RWPE1 (cell line): ENCODE measurements at regions not wholly inside any gene's neighbourhood (a gene's known extent, or its start where the extent isn't known, plus 50 kb on each side); places are given as distances from the start of the nearest gene placed in this dataset.
A peak's percentile ranks its signal among the peaks of the same experiment; 100 is the strongest.

Experiments used
- CTCF ChIA-PET: fragments of 350-600 bp; sonication (Branson Sonifier 250); formaldehyde crosslinking; extraction: SDS; loops from one replicate; lab custom pipeline; 2021; lab: Yijun Ruan, JAX
- POLR2A ChIA-PET: fragments of 400-600 bp; formaldehyde crosslinking; extraction: SDS; loops from one replicate; lab custom pipeline; 2020; ENCODE audit warnings: antibody characterized with exemption; ENCODE audit not compliant: low non-redundant PET; lab: Yijun Ruan, JAX
- DNase-seq: peaks from one replicate; pipeline ENCODE4 v3.0.0; 2012; ENCODE audit warnings: low spot score
- H3K27ac ChIP-seq: fragments of 450-650 bp; 2 replicates; pipeline ENCODE4 v1.5.1; 2017
- TF ChIP-seq, protein P1 (sequence below): fragments of 450-650 bp; conservative IDR thresholded peaks from 2 replicates; pipeline ENCODE4 v1.5.1; 2017; ENCODE audit warnings: low read depth, mild to moderate bottlenecking

DNA sequence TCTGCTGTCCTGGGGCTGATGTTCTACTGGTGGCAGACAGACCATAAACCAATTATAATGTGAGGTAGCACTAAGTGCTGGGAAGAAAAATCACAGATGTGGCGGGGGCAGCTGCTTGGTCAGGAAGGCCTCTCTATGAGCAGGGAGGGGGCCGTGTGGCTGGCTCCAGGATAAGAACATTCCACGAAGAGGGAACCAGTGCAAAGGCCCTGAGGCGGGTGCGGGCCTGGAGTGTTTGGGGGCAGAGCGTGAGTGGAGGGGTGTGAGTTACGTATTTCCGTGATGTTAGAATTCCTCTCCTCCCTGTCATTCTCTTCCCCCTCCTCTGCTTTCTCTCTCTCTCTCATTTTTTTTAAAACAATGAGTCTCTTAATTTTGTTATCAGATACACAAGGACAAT is 67.2 kb downstream of the CEBPB start:
- TF ChIP-seq, protein P1, sequence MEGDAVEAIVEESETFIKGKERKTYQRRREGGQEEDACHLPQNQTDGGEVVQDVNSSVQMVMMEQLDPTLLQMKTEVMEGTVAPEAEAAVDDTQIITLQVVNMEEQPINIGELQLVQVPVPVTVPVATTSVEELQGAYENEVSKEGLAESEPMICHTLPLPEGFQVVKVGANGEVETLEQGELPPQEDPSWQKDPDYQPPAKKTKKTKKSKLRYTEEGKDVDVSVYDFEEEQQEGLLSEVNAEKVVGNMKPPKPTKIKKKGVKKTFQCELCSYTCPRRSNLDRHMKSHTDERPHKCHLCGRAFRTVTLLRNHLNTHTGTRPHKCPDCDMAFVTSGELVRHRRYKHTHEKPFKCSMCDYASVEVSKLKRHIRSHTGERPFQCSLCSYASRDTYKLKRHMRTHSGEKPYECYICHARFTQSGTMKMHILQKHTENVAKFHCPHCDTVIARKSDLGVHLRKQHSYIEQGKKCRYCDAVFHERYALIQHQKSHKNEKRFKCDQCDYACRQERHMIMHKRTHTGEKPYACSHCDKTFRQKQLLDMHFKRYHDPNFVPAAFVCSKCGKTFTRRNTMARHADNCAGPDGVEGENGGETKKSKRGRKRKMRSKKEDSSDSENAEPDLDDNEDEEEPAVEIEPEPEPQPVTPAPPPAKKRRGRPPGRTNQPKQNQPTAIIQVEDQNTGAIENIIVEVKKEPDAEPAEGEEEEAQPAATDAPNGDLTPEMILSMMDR: no peak
- no peak overlapping the region for H3K27ac ChIP-seq
- ChIA-PET POLR2A (no interaction called here), CTCF (no interaction called here)
- DNase-seq: no peak

DNA sequence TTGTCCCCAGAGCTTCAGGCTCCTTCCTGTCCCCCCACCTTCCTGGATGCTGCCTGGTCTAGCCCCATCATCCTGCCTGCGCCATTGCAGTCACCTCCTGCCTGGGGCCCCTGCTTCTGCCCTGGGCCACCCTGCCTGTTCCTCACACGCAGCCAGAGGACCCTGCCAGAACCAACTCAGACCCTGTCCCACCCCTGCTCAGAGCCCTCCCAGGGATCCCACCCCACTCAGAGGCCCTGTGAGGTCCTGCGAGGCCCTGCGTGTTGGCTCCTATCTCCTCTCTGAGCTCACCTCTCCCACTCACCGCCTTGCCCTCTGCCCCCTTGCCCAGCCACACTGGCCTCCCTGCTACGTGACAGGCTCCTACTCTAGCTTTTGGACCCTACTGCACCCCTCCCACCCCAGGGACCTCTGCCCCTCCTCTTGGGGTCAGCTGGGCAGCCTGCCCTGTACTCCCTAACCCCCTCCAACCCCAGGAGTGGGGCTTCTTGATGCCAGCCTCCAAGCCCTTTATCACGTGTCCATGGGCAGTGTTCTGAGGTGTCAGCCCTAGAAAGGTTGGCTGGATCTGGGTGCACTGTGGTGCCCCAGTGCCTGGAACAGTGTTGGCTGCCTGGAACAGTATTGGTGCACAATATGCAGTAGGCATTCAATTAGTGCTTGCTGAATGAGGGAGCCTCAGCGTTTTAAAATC is 68.3 kb downstream of the CEBPB start:
- DNase-seq: no peak
- H3K27ac ChIP-seq: peak overlapping the region; percentile 0; the same call in 1 of the 2 replicates
- ChIA-PET POLR2A (no interaction called here), CTCF (interaction anchor here (0.7 kb wide), 1 partner anchor 283 kb away, joined by 3 read pairs; no protein-coding TSS in a partner anchor)
- TF ChIP-seq, protein P1: no peak

GRCh38 chr20:50259705-50260478 is 69.3 kb downstream of the CEBPB start:
- CTCF ChIA-PET: no interaction called here
- DNase-seq: no peak
- POLR2A ChIA-PET: no interaction called here
- TF ChIP-seq, protein P1: no peak
- peak overlapping the region; percentile 29 for H3K27ac ChIP-seq

DNA sequence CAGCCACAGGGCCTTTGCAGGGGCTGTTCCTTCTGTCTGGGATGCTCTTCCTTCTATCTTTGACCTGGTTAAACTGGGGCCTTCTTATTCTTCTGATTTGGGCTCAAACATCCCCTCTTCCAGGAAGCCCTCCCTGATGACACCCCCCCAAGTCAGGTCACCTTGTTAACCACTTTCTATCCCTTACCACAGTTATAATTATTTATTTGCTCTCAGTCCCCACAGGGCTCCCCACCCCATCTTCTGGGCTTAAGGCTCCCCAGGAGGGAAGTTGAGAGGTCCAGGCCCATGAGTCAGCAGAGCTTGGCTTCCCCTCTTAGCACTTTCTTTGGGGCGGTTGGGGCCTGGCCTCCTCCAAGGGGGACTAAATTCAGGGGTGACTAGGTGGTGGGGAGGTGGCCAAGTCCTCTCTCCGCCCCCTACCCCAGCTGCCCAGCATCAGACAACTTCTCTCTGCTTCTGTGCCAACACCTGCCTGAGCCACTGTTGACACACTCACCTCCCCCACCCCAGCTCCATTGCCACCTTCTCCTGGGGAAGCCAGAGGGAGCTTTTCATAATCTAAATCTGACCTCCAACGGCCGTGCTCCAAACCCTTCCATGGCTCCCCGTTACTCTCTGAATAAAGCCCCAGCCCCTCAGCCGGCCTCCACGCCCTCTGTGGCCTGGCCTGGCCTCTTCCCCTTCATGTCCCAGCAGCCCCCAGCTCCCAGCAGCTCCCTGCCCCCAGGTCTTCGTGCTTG is 70.0 kb downstream of the CEBPB start:
- TF ChIP-seq, protein P1: no peak
- peak overlapping the region; percentile 29 for H3K27ac ChIP-seq
- ChIA-PET CTCF (interaction anchor here (0.5 kb wide), 1 partner anchor 140 kb away, joined by 3 read pairs; no protein-coding TSS in a partner anchor), POLR2A (no interaction called here)
- DNase-seq: no peak

- H3K27ac ChIP-seq: peak overlapping the region; percentile 60
- CTCF ChIA-PET: no interaction called here
- TF ChIP-seq, protein P1: no peak
- DNase-seq: no peak
- POLR2A ChIA-PET: no interaction called here
These were observed 71.0 kb downstream of the CEBPB start for GRCh38 chr20:50261471-50262212.
